Lower leg skin (tissue), 3 donors: ENCODE measurements at regions not wholly inside any gene's neighbourhood (a gene's known extent, or its start where the extent isn't known, plus 50 kb on each side); places are given as distances from the start of the nearest gene placed in this dataset.
"Not testable (repeated sequence)": the region's sequence is repeated elsewhere in the genome, so short reads cannot be mapped to it uniquely, and the experiment has no call there.

ENCODE experiments used
- CTCF ChIP-seq, 3 donors: fragments of 450-650 bp; IDR thresholded peaks; one replicate each; pipeline ENCODE4 v1.5.1; 2016; ENCODE audit warnings: antibody characterized with exemption in 3 of 3, mild to moderate bottlenecking in 3 of 3, moderate library complexity in 2 of 3
- POLR2A ChIP-seq, 2 donors: fragments of 450-650 bp; IDR thresholded peaks; one replicate each; pipeline ENCODE4 v1.6.1; 2016 to 2017; ENCODE audit warnings: antibody characterized with exemption in 2 of 2, mild to moderate bottlenecking in 1 of 2, moderate library complexity in 1 of 2

- not testable (repeated sequence) for TF ChIP-seq POLR2A, CTCF (IDR thresholded peaks at IDR 0.05)
These were observed 2926.5 kb upstream of the OR11H1 start for GRCh38 chr22:12601510-12601869.
